GM12891 (cell line): ENCODE measurements at regions not wholly inside any gene's neighbourhood (a gene's known extent, or its start where the extent isn't known, plus 50 kb on each side); places are given as distances from the start of the nearest gene placed in this dataset.

ENCODE experiments used
- PAX5 ChIP-seq: IDR thresholded peaks from 2 replicates; pipeline ENCODE4 v1.6.1; 2011; ENCODE audit warnings: low read length, moderate library complexity, mild to moderate bottlenecking; ENCODE audit not compliant: insufficient read depth, severe bottlenecking
- POLR2A ChIP-seq: IDR thresholded peaks from 2 replicates; pipeline ENCODE4 v1.6.1; 2011; ENCODE audit warnings: low read depth, low read length, control low read depth
- POLR2AphosphoS5 ChIP-seq: IDR thresholded peaks from 2 replicates; pipeline ENCODE4 v1.6.1; 2011; ENCODE audit warnings: low read depth, low read length, control low read depth
- SPI1 ChIP-seq: IDR thresholded peaks from 2 replicates; pipeline ENCODE4 v1.6.1; 2011; ENCODE audit warnings: low read depth, low read length, control low read depth
- TAF1 ChIP-seq: IDR thresholded peaks from 2 replicates; pipeline ENCODE4 v1.6.1; 2011; ENCODE audit warnings: low read depth, low read length, control low read depth

GRCh38 chr2:156790343-156791037, 354.3 kb downstream of the GPD2 start:
- TF ChIP-seq POLR2A, result no peak
- no peak for TF ChIP-seq SPI1
- TF ChIP-seq POLR2AphosphoS5, result no peak
- TF ChIP-seq TAF1, result no peak
- TF ChIP-seq PAX5, result no peak
